Loucy (cell line): ENCODE measurements at regions not wholly inside any gene's neighbourhood (a gene's known extent, or its start where the extent isn't known, plus 50 kb on each side); places are given as distances from the start of the nearest gene placed in this dataset.

Experiments
- CTCF ChIP-seq: fragments of 200-600 bp; sonication (generic); conservative IDR thresholded peaks from 2 replicates; pipeline ENCODE4 v1.5.1; 2014; ENCODE audit warnings: mild to moderate bottlenecking, antibody characterized with exemption, low read length
- EZH2phosphoT487 ChIP-seq: fragments of 200-600 bp; IDR thresholded peaks from 2 replicates; pipeline ENCODE4 v1.6.1; 2018; ENCODE audit warnings: antibody characterized with exemption, mild to moderate bottlenecking, moderate library complexity, borderline replicate concordance

GRCh38 chr11:90614318-90614717 lies 391.5 kb upstream of the CHORDC1 start:
- TF ChIP-seq EZH2phosphoT487 (no peak), CTCF (no peak)
